22Rv1 (cell line): ENCODE measurements at regions not wholly inside any gene's neighbourhood (a gene's known extent, or its start where the extent isn't known, plus 50 kb on each side); places are given as distances from the start of the nearest gene placed in this dataset.

Experiments
- ZFX ChIP-seq: fragments of 450-650 bp; IDR thresholded peaks from 2 replicates; pipeline ENCODE4 v1.6.1; 2017; ENCODE audit warnings: antibody characterized with exemption, borderline replicate concordance
- TF ChIP-seq, protein P1 (sequence below): fragments of 450-650 bp; IDR thresholded peaks from 2 replicates; pipeline ENCODE4 v1.5.1; 2017; ENCODE audit warnings: mild to moderate bottlenecking

- TF ChIP-seq, protein P1, sequence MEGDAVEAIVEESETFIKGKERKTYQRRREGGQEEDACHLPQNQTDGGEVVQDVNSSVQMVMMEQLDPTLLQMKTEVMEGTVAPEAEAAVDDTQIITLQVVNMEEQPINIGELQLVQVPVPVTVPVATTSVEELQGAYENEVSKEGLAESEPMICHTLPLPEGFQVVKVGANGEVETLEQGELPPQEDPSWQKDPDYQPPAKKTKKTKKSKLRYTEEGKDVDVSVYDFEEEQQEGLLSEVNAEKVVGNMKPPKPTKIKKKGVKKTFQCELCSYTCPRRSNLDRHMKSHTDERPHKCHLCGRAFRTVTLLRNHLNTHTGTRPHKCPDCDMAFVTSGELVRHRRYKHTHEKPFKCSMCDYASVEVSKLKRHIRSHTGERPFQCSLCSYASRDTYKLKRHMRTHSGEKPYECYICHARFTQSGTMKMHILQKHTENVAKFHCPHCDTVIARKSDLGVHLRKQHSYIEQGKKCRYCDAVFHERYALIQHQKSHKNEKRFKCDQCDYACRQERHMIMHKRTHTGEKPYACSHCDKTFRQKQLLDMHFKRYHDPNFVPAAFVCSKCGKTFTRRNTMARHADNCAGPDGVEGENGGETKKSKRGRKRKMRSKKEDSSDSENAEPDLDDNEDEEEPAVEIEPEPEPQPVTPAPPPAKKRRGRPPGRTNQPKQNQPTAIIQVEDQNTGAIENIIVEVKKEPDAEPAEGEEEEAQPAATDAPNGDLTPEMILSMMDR: no peak
- TF ChIP-seq ZFX: no peak
Observed at GRCh38 chr6:4513561-4513960, 262.6 kb upstream of the CDYL start.
